ENCODE measurements at regions not wholly inside any gene's neighbourhood (a gene's known extent, or its start where the extent isn't known, plus 50 kb on each side); places are given as distances from the start of the nearest gene placed in this dataset.

DNA sequence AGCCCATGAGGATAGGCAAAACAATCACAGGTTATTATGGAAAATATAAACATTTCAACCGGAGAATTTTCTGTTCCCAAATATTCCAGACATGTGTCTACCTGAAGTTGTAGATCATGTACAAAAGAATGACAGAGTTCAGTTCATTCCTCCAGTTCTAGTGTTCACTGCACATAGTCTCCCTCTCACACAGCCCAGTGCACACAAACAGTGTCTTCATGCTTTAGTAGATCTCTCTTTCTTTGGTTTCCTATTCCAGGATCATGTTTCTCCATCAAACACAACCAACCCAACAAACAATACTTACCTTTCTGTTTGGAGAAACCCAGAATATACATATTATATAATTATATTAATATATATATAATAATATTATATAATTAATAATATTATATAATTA lies 671.9 kb downstream of the TRIML1 start:
- TF ChIP-seq, protein P1, sequence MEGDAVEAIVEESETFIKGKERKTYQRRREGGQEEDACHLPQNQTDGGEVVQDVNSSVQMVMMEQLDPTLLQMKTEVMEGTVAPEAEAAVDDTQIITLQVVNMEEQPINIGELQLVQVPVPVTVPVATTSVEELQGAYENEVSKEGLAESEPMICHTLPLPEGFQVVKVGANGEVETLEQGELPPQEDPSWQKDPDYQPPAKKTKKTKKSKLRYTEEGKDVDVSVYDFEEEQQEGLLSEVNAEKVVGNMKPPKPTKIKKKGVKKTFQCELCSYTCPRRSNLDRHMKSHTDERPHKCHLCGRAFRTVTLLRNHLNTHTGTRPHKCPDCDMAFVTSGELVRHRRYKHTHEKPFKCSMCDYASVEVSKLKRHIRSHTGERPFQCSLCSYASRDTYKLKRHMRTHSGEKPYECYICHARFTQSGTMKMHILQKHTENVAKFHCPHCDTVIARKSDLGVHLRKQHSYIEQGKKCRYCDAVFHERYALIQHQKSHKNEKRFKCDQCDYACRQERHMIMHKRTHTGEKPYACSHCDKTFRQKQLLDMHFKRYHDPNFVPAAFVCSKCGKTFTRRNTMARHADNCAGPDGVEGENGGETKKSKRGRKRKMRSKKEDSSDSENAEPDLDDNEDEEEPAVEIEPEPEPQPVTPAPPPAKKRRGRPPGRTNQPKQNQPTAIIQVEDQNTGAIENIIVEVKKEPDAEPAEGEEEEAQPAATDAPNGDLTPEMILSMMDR (IDR thresholded peaks at IDR 0.05 in 2 of 3, conservative IDR thresholded peaks at IDR 0.05 in 1 of 3; ENCODE audit: borderline replicate concordance in 1 of 3, insufficient read depth in 1 of 3, low read depth in 2 of 3, low read length in 2 of 3): no peak
- TF ChIP-seq JUND (IDR thresholded peaks at IDR 0.05) (no peak), POLR2AphosphoS5 (IDR thresholded peaks at IDR 0.05; ENCODE audit: low read depth, low read length) (no peak)
